Activated T-helper 1 cell treated with Interleukin-2 at 50 U/mL for 16 hours (primary cell): ENCODE measurements at regions not wholly inside any gene's neighbourhood (a gene's known extent, or its start where the extent isn't known, plus 50 kb on each side); places are given as distances from the start of the nearest gene placed in this dataset.
"Not testable (repeated sequence)": the region's sequence is repeated elsewhere in the genome, so short reads cannot be mapped to it uniquely, and the experiment has no call there.

Experiments
- DNase-seq: peaks from one replicate; pipeline ENCODE4 v3.0.0-alpha.2; 2020; ENCODE audit warnings: low read depth

- no peak for DNase-seq
Observed at GRCh38 chr5:166726406-166726805, 1565.0 kb upstream of the WWC1 start.

GRCh38 chr5:166742951-166743350 is 1548.5 kb upstream of the WWC1 start:
- DNase-seq, result not testable (repeated sequence)

- no peak for DNase-seq
Observed at GRCh38 chr5:166746506-166746905, 1544.9 kb upstream of the WWC1 start.

- no peak for DNase-seq
Observed at GRCh38 chr5:166750376-166750775, 1541.1 kb upstream of the WWC1 start.

- no peak for DNase-seq
Observed at GRCh38 chr5:166758151-166758550, 1533.3 kb upstream of the WWC1 start.

GRCh38 chr5:166767858-166768257 is 1523.6 kb upstream of the WWC1 start:
- DNase-seq, result no peak

- no peak for DNase-seq
Observed at GRCh38 chr5:166768536-166768935, 1522.9 kb upstream of the WWC1 start.

- no peak for DNase-seq
Observed at GRCh38 chr5:166772770-166773169, 1518.7 kb upstream of the WWC1 start.

GRCh38 chr5:166781737-166782136 is 1509.7 kb upstream of the WWC1 start:
- DNase-seq, result no peak

- DNase-seq, result no peak
Observed at GRCh38 chr5:166784545-166785078, 1506.8 kb upstream of the WWC1 start.

GRCh38 chr5:166786178-166786577 is 1505.3 kb upstream of the WWC1 start:
- DNase-seq, result no peak

- no peak for DNase-seq
Observed at GRCh38 chr5:166786889-166787288, 1504.6 kb upstream of the WWC1 start.

GRCh38 chr5:166788050-166788449 is 1503.4 kb upstream of the WWC1 start:
- no peak for DNase-seq

GRCh38 chr5:166795756-166796155 is 1495.7 kb upstream of the WWC1 start:
- no peak for DNase-seq

- DNase-seq, result no peak
Observed at GRCh38 chr5:166803058-166803457, 1488.4 kb upstream of the WWC1 start.

GRCh38 chr5:166804223-166804622 is 1487.2 kb upstream of the WWC1 start:
- not testable (repeated sequence) for DNase-seq

GRCh38 chr5:166804693-166805092 is 1486.8 kb upstream of the WWC1 start:
- not testable (repeated sequence) for DNase-seq

GRCh38 chr5:166810093-166810658 is 1481.3 kb upstream of the WWC1 start:
- not testable (repeated sequence) for DNase-seq

GRCh38 chr5:166810721-166811120 is 1480.7 kb upstream of the WWC1 start:
- no peak for DNase-seq

GRCh38 chr5:166823360-166823759 is 1468.1 kb upstream of the WWC1 start:
- no peak for DNase-seq

GRCh38 chr5:166834246-166834645 is 1457.2 kb upstream of the WWC1 start:
- DNase-seq, result no peak

- no peak for DNase-seq
Observed at GRCh38 chr5:166845044-166845443, 1446.4 kb upstream of the WWC1 start.

- no peak for DNase-seq
Observed at GRCh38 chr5:166856791-166857190, 1434.7 kb upstream of the WWC1 start.

GRCh38 chr5:166860426-166860825 is 1431.0 kb upstream of the WWC1 start:
- no peak for DNase-seq
